K562 (cell line): ENCODE measurements at regions not wholly inside any gene's neighbourhood (a gene's known extent, or its start where the extent isn't known, plus 50 kb on each side); places are given as distances from the start of the nearest gene placed in this dataset.
A peak's percentile ranks its signal among the peaks of the same experiment; 100 is the strongest.

ENCODE experiments used
- ATAC-seq: fragments of 200-7000 bp; cut with Tn5 transposase; 3 replicates; pipeline ENCODE4 v1.9.1; 2020; ENCODE audit warnings: moderate library complexity
- BruUV-seq: library from RNA; stranded (reverse); fragments of 400-500 nt; replicated peaks from 2 replicates; lab custom pipeline; 2021; lab: Mats Ljungman, UMichigan
- CTCF ChIA-PET: fragments of 300-600 bp; formaldehyde crosslinking; extraction: SDS; loops from one replicate; lab custom pipeline; 2021; ENCODE audit warnings: low intra/inter-chr PET ratio; lab: Yijun Ruan, JAX
- POLR2A ChIA-PET: fragments of 300-600, 350-650 bp; sonication (Branson Sonifier 250); formaldehyde crosslinking; extraction: SDS; loops from one replicate; lab custom pipeline; 2021; ENCODE audit warnings: antibody characterized with exemption, inconsistent platforms; lab: Yijun Ruan, JAX
- DNase-seq, 4 experiments: peaks; one replicate each; pipeline versions ENCODE4 v3.0.0 to v3.0.0-alpha.2; 2011 to 2018; ENCODE audit warnings: low spot score in 3 of 4, mixed read lengths in 3 of 4; ENCODE audit errors: extremely low read depth in 1 of 4
- FAIRE-seq: peaks from 2 replicates; lab custom pipeline; 2011; peaks lifted over from hg19 to GRCh38; lab: Jason Lieb, UNC
- H2AFZ ChIP-seq: 2 replicates; pipeline ENCODE4 v1.6.0; 2011; ENCODE audit warnings: low read depth, low read length, control low read depth, inconsistent platforms
- H3K27ac ChIP-seq: fragments of 200-600 bp; 3 replicates; pipeline ENCODE4 v1.8.0; 2011; ENCODE audit warnings: low read depth, mild to moderate bottlenecking, control low read depth, inconsistent platforms, low read length, moderate library complexity, mixed read lengths; ENCODE audit errors: extremely low read depth
- H3K27me3 ChIP-seq, 2 experiments: fragments of 300-600 bp in 1 of 2; 2 replicates in 1 of 2; 3 replicates in 1 of 2; pipeline versions ENCODE4 v1.6.0 to v1.8.0; 2011; ENCODE audit warnings: inconsistent platforms in 2 of 2, low read length in 2 of 2, mild to moderate bottlenecking in 1 of 2, mixed read lengths in 1 of 2, moderate library complexity in 1 of 2; ENCODE audit not compliant: control insufficient read depth in 2 of 2, insufficient read depth in 2 of 2
- H3K36me3 ChIP-seq: fragments of 300-600 bp; 3 replicates; pipeline ENCODE4 v1.8.0; 2011; ENCODE audit warnings: mild to moderate bottlenecking, low read length, inconsistent platforms; ENCODE audit not compliant: control insufficient read depth, insufficient read depth
- H3K4me1 ChIP-seq, 2 experiments: fragments of 200-600 bp in 1 of 2; replicated peaks in 1 of 2; 2 replicates in 1 of 2; 3 replicates in 1 of 2; pipeline versions ENCODE4 v1.5.1 to v1.8.0; 2011; ENCODE audit warnings: inconsistent platforms in 2 of 2, low read length in 2 of 2, mild to moderate bottlenecking in 1 of 2, mixed read lengths in 1 of 2, moderate library complexity in 1 of 2; ENCODE audit not compliant: control insufficient read depth in 2 of 2, insufficient read depth in 2 of 2
- H3K4me2 ChIP-seq: 2 replicates; pipeline ENCODE4 v1.6.1; 2011; ENCODE audit warnings: low read length, control low read depth, inconsistent platforms, mixed read lengths; ENCODE audit not compliant: insufficient read depth
- H3K4me3 ChIP-seq: fragments of 200-600 bp; sonication (generic), shearing (Covaris generic); 2 replicates; pipeline ENCODE4 v1.5.1; 2016; ENCODE audit warnings: control low read depth, inconsistent platforms
- H3K79me2 ChIP-seq: fragments of 200-600 bp; 3 replicates; pipeline ENCODE4 v1.8.0; 2011; ENCODE audit warnings: low read length, inconsistent platforms; ENCODE audit not compliant: control insufficient read depth, insufficient read depth
- H3K9ac ChIP-seq, 2 experiments: 2 replicates each; pipeline versions ENCODE4 v1.6.0 to v1.6.1; 2011; ENCODE audit warnings: low read depth in 2 of 2, low read length in 2 of 2, control low read depth in 1 of 2, inconsistent platforms in 1 of 2, mild to moderate bottlenecking in 1 of 2, mixed read lengths in 1 of 2; ENCODE audit not compliant: insufficient read depth in 1 of 2
- H3K9me1 ChIP-seq: one replicate; pipeline ENCODE4 v1.6.0; 2011; ENCODE audit warnings: inconsistent platforms, mild to moderate bottlenecking, low read length, moderate library complexity; ENCODE audit not compliant: control insufficient read depth, insufficient read depth
- H3K9me3 ChIP-seq: replicated peaks from 2 replicates; pipeline ENCODE4 v1.5.1; 2011; ENCODE audit warnings: low read depth, low read length, inconsistent platforms; ENCODE audit not compliant: control insufficient read depth, insufficient read depth
- H4K20me1 ChIP-seq: replicated peaks from 2 replicates; pipeline ENCODE4 v1.6.1; 2011; ENCODE audit warnings: low read length, inconsistent platforms, mixed read lengths; ENCODE audit not compliant: control insufficient read depth, insufficient read depth
- ADNP ChIP-seq: fragments of 200-800 bp; sonication (Bioruptor generic); IDR thresholded peaks from 2 replicates; pipeline ENCODE4 v1.6.1; 2016; ENCODE audit warnings: missing genetic modification characterization, missing compliant biosample characterization
- ARNT ChIP-seq, 2 experiments: fragments of 450-650 bp; IDR thresholded peaks; 2 replicates each; pipeline ENCODE4 v1.6.1; 2016; ENCODE audit warnings: mild to moderate bottlenecking in 1 of 2
- BRCA1 ChIP-seq, 2 experiments: fragments of 450-650 bp in 1 of 2; sonication (generic) in 1 of 2; formaldehyde crosslinking in 1 of 2; IDR thresholded peaks; 2 replicates each; pipeline versions ENCODE4 v1.5.0 to v1.6.1; 2017 to 2020; ENCODE audit warnings: mild to moderate bottlenecking in 1 of 2, missing genetic modification reagents in 1 of 2
- CBX3 ChIP-seq, 2 experiments: IDR thresholded peaks; 1 replicate in 1 of 2; 2 replicates in 1 of 2; pipeline ENCODE4 v1.6.1; 2012; ENCODE audit warnings: inconsistent platforms in 2 of 2, low read length in 2 of 2, borderline replicate concordance in 1 of 2, control low read depth in 1 of 2
- DDX20 ChIP-seq: fragments of 450-650 bp; IDR thresholded peaks from 2 replicates; pipeline ENCODE4 v1.6.1; 2016; ENCODE audit warnings: missing genetic modification characterization, low read depth, mild to moderate bottlenecking, missing compliant biosample characterization, moderate library complexity
- DMBX1 ChIP-seq: fragments of 250-450 bp; sonication (Bioruptor Pico); IDR thresholded peaks from 2 replicates; pipeline ENCODE4 v1.8.0; 2022; ENCODE audit warnings: inconsistent platforms, mild to moderate bottlenecking, moderate library complexity, borderline replicate concordance
- ETV1 ChIP-seq: fragments of 450-650 bp; conservative IDR thresholded peaks from 2 replicates; pipeline ENCODE4 v1.6.1; 2016; ENCODE audit warnings: missing genetic modification characterization, control low read depth, low read depth, missing compliant biosample characterization
- FOSL1 ChIP-seq: fragments of 200-800 bp; sonication (Bioruptor generic); conservative IDR thresholded peaks from 2 replicates; pipeline ENCODE4 v1.6.1; 2016; ENCODE audit warnings: missing genetic modification characterization, missing compliant biosample characterization
- HDAC2 ChIP-seq: fragments of 450-650 bp; IDR thresholded peaks from 2 replicates; pipeline ENCODE4 v1.6.1; 2016; ENCODE audit warnings: mild to moderate bottlenecking
- JUNB ChIP-seq: fragments of 450-650 bp; formaldehyde crosslinking; conservative IDR thresholded peaks from 2 replicates; pipeline ENCODE4 v1.4.0; 2020; ENCODE audit warnings: mild to moderate bottlenecking
- JUND ChIP-seq, 2 experiments: IDR thresholded peaks; 2 replicates in 1 of 2; 3 replicates in 1 of 2; pipeline ENCODE4 v1.6.1; 2011; ENCODE audit warnings: borderline replicate concordance in 2 of 2, low read depth in 2 of 2, low read length in 2 of 2, improper control_type of control experiment in 1 of 2, missing biosample characterization in 1 of 2, missing genetic modification characterization in 1 of 2, missing genetic modification reagents in 1 of 2
- KDM1A ChIP-seq, 2 experiments: fragments of 450-650 bp; IDR thresholded peaks; 2 replicates each; pipeline ENCODE4 v1.6.1; 2016; ENCODE audit warnings: mild to moderate bottlenecking in 2 of 2
- MTA1 ChIP-seq: fragments of 450-650 bp; IDR thresholded peaks from 2 replicates; pipeline ENCODE4 v1.6.1; 2017; ENCODE audit warnings: borderline replicate concordance
- NFE2L1 ChIP-seq: fragments of 450-650 bp; IDR thresholded peaks from 2 replicates; pipeline ENCODE4 v1.6.1; 2016; ENCODE audit warnings: missing genetic modification characterization, low read depth, mild to moderate bottlenecking, missing compliant biosample characterization, moderate library complexity, borderline replicate concordance
- SMARCA5 ChIP-seq: fragments of 450-650 bp; IDR thresholded peaks from 2 replicates; pipeline ENCODE4 v1.6.1; 2016
- TAF9B ChIP-seq: fragments of 450-650 bp; IDR thresholded peaks from 2 replicates; pipeline ENCODE4 v1.6.1; 2018; ENCODE audit warnings: mild to moderate bottlenecking; ENCODE audit not compliant: partially characterized antibody
- THRB ChIP-seq: fragments of 450-650 bp; formaldehyde crosslinking; conservative IDR thresholded peaks from 2 replicates; pipeline ENCODE4 v1.4.0; 2022; ENCODE audit warnings: mild to moderate bottlenecking, missing genetic modification characterization
- USF1 ChIP-seq: sonication (generic); formaldehyde crosslinking; IDR thresholded peaks from 2 replicates; pipeline ENCODE4 v1.9.0; 2022; ENCODE audit warnings: mild to moderate bottlenecking, missing genetic modification reagents
- ZNF197 ChIP-seq: fragments of 200-800 bp; sonication (Bioruptor generic); IDR thresholded peaks from 2 replicates; pipeline ENCODE4 v1.6.1; 2016; ENCODE audit warnings: low read depth, missing genetic modification characterization, missing compliant biosample characterization
- ZNF57 ChIP-seq: fragments of 450-650 bp; formaldehyde crosslinking; IDR thresholded peaks from 2 replicates; pipeline ENCODE4 v1.4.0; 2020; ENCODE audit warnings: mild to moderate bottlenecking, moderate library complexity
- ZNF766 ChIP-seq: fragments of 200-800 bp; sonication (Bioruptor generic); conservative IDR thresholded peaks from 2 replicates; pipeline ENCODE4 v1.6.1; 2016; ENCODE audit warnings: missing genetic modification characterization, missing compliant biosample characterization
- WGBS: fragments of 100-300 bp; shearing (Covaris generic); methylation state at CpG from one replicate; pipeline ENCODE4 v1.1.6; 2016; ENCODE audit warnings: low coverage, mixed read lengths; ENCODE audit not compliant: insufficient coverage; ENCODE audit errors: missing lambda C conversion rate; 5-methylcytosine and 5-hydroxymethylcytosine counted together
- in situ Hi-C: fragments of 300-500 bp; cut with MboI; formaldehyde crosslinking; loops from 4 replicates; pipeline ENCODE4 v1.15.0; 2018; ENCODE audit warnings: inconsistent platforms, mixed read lengths
- intact Hi-C: fragments of 100-400 bp; cut with micrococcal nuclease; formaldehyde crosslinking; loops from 2 replicates; pipeline ENCODE4 v1.14.2; 2022

- 64% methylated on average over 1 of the region's 1 CpG for whole genome bisulfite sequencing
- TF ChIP-seq ZNF766 (0 out of 2 replicates have a peak, but pooled peaks have one; percentile 24), TAF9B (no peak), ADNP (tag) (peak; percentile 29; the same call in 1 of the 2 replicates), ZNF197 (0 out of 2 replicates have a peak, but pooled peaks have one; percentile 53), THRB (peak; percentile 71; the same call in 1 of the 2 replicates), USF1 (CRISPR knock-in tag) (no peak), ETV1 (tag) (0 out of 2 replicates have a peak, but pooled peaks have one; percentile 5), NFE2L1 (tag) (no peak), HDAC2 (peak; percentile 85), DDX20 (tag) (no peak), MTA1 (peak; percentile 20; the same call in 1 of the 2 replicates), ARNT (IDR thresholded peaks at IDR 0.05) (0 out of 4 replicates have a peak, but pooled peaks have one; percentile 48 to 73), SMARCA5 (peak; percentile 84; the same call in 1 of the 2 replicates), ZNF57 (CRISPR knock-in tag) (no peak), JUNB (CRISPR knock-in tag) (0 out of 2 replicates have a peak, but pooled peaks have one; percentile 28), BRCA1 (IDR thresholded peaks at IDR 0.05) (no peak), BRCA1 (CRISPR knock-in tag; IDR thresholded peaks at IDR 0.05) (no peak), FOSL1 (tag) (peak; percentile 77), JUND (IDR thresholded peaks at IDR 0.05; ENCODE audit: borderline replicate concordance, low read depth, low read length) (peak; percentile 30; the same call in 1 of the 2 replicates), JUND (tag; IDR thresholded peaks at IDR 0.05; ENCODE audit: borderline replicate concordance, low read depth, low read length) (peak; percentile 42; the same call in 2 of the 3 replicates), CBX3 (IDR thresholded peaks at IDR 0.05; ENCODE audit: borderline replicate concordance in 1 of 2, low read length in 2 of 2) (peak in 1 of 2 experiments; percentile 48; a peak in 1 of 3 replicates), DMBX1 (0 out of 2 replicates have a peak, but pooled peaks have one; percentile 50), KDM1A (IDR thresholded peaks at IDR 0.05) (peak; percentile 84 to 89)
These were observed 87.8 kb downstream of the CCDC71L start for GRCh38 chr7:106573125-106573663.

More at GRCh38 chr7:106573125-106573663, 87.8 kb downstream of the CCDC71L start:
- ChIA-PET POLR2A (interaction anchor here (0.8 to 1.4 kb wide), 2 partner anchors 12 to 20 kb away, joined by 3 to 4 read pairs; no protein-coding TSS in a partner anchor), CTCF (no interaction called here)
- Histone ChIP-seq H3K4me2 (peak overlapping the region; percentile 15; the same call in 1 of the 2 replicates), H3K9ac (peak overlapping the region in 1 of 2 experiments; percentile 19; a peak in 1 of 4 replicates), H3K27me3 (no peaks in the 10 kb centered on the region), H3K9me1 (no peaks in the 10 kb centered on the region), H3K79me2 (no peaks in the 10 kb centered on the region), H3K36me3 (no peaks in the 10 kb centered on the region; the same call in 2 of the 3 replicates), H3K4me1 (peaks cover 37 to 70% of the 10 kb centered on the region in 2 experiments), H3K4me3 (no peak overlapping the region), H3K27ac (no peak overlapping the region), H3K9me3 (peaks cover 5% of the 10 kb centered on the region; the same call in 1 of the 2 replicates), H2AFZ (peak overlapping the region; percentile 61), H4K20me1 (no peaks in the 10 kb centered on the region)
- ATAC-seq (no peak), FAIRE-seq (no peak), DNase-seq (no peak)
- BruUV-seq = no TSS peak
- in situ Hi-C loops (no loop called here), intact Hi-C loops (no loop called here)
